ENCODE measurements at regions not wholly inside any gene's neighbourhood (a gene's known extent, or its start where the extent isn't known, plus 50 kb on each side); places are given as distances from the start of the nearest gene placed in this dataset.

- Mint-ChIP-seq H3K4me3 (no peak overlapping the region), H3K27me3 (peaks cover 9 to 51% (median 37%) of the 10 kb centered on the region in 5 donors), H3K27ac (no peak overlapping the region), H3K4me1 (peaks cover 0 to 1% (median 0%) of the 10 kb centered on the region in 7 donors), H3K36me3 (no peaks in the 10 kb centered on the region), H3K9me3 (peaks cover 0 to 30% (median 8%) of the 10 kb centered on the region in 11 donors)
- no peak for DNase-seq
- H3K36me3 ChIP-seq (ENCODE audit: control insufficient read depth in 2 of 3, insufficient read depth in 3 of 3, low read length in 3 of 3) = no peaks in the 10 kb centered on the region
- H3K4me1 ChIP-seq (ENCODE audit: control insufficient read depth in 2 of 2, insufficient read depth in 2 of 2, low read length in 2 of 2) = no peaks in the 10 kb centered on the region
- no peaks in the 10 kb centered on the region for H3K9me3 ChIP-seq (ENCODE audit: control insufficient read depth in 2 of 3, low read length in 3 of 3)
- POLR2A ChIA-PET = no interaction called here
- intact Hi-C loops (cut with micrococcal nuclease) = no loop called here
- no peak overlapping the region for H3K4me3 ChIP-seq (ENCODE audit: low read length)
- ATAC-seq = no peak
- no peaks in the 10 kb centered on the region for H3K27me3 ChIP-seq (ENCODE audit: control insufficient read depth in 2 of 2, insufficient read depth in 2 of 2, low read length in 2 of 2)
- CTCF ChIA-PET = no interaction called here
- H3K27ac ChIP-seq (ENCODE audit: low read depth, low read length) = no peak overlapping the region
Observed at GRCh38 chr10:120069700-120070099, 177.2 kb downstream of the SEC23IP start.

- POLR2A ChIA-PET = no interaction called here
Observed at GRCh38 chr10:120075349-120075748, 182.8 kb downstream of the SEC23IP start.

GRCh38 chr10:120076996-120077706 lies 184.6 kb downstream of the SEC23IP start:
- no peaks in the 10 kb centered on the region for H3K36me3 ChIP-seq (ENCODE audit: control insufficient read depth in 2 of 3, insufficient read depth in 3 of 3, low read length in 3 of 3)
- DNase-seq (no peak), ATAC-seq (no peak)
- CTCF ChIA-PET = no interaction called here
- no peaks in the 10 kb centered on the region for H3K27me3 ChIP-seq (ENCODE audit: control insufficient read depth in 2 of 2, insufficient read depth in 2 of 2, low read length in 2 of 2)
- H3K9me3 ChIP-seq (ENCODE audit: control insufficient read depth in 2 of 3, low read length in 3 of 3) = no peaks in the 10 kb centered on the region
- H3K27ac Mint-ChIP-seq = no peak overlapping the region
- no peak overlapping the region for H3K4me3 Mint-ChIP-seq
- peaks cover 0 to 3% (median 0%) of the 10 kb centered on the region in 5 donors for H3K36me3 Mint-ChIP-seq
- H3K4me3 ChIP-seq (ENCODE audit: low read length) = no peak overlapping the region
- intact Hi-C loops (cut with micrococcal nuclease) = no loop called here
- no peaks in the 10 kb centered on the region for H3K4me1 Mint-ChIP-seq
- peaks cover 0 to 9% (median 4%) of the 10 kb centered on the region in 11 donors for H3K9me3 Mint-ChIP-seq
- H3K27ac ChIP-seq (ENCODE audit: low read depth, low read length) = no peak overlapping the region
- no peaks in the 10 kb centered on the region for H3K4me1 ChIP-seq (ENCODE audit: control insufficient read depth in 2 of 2, insufficient read depth in 2 of 2, low read length in 2 of 2)
- H3K27me3 Mint-ChIP-seq = peaks cover 14 to 59% (median 39%) of the 10 kb centered on the region in 5 donors
- POLR2A ChIA-PET = no interaction called here

More at GRCh38 chr10:120075349-120075748, 182.8 kb downstream of the SEC23IP start:
- Histone ChIP-seq H3K27me3 (ENCODE audit: control insufficient read depth in 2 of 2, insufficient read depth in 2 of 2, low read length in 2 of 2) (no peaks in the 10 kb centered on the region), H3K36me3 (ENCODE audit: control insufficient read depth in 2 of 3, insufficient read depth in 3 of 3, low read length in 3 of 3) (no peaks in the 10 kb centered on the region), H3K4me3 (ENCODE audit: low read length) (no peak overlapping the region), H3K27ac (ENCODE audit: low read depth, low read length) (no peak overlapping the region), H3K4me1 (ENCODE audit: control insufficient read depth in 2 of 2, insufficient read depth in 2 of 2, low read length in 2 of 2) (no peaks in the 10 kb centered on the region), H3K9me3 (ENCODE audit: control insufficient read depth in 2 of 3, low read length in 3 of 3) (no peaks in the 10 kb centered on the region)
- intact Hi-C loops (cut with micrococcal nuclease) = no loop called here
- Mint-ChIP-seq H3K27me3 (peaks cover 14 to 64% (median 39%) of the 10 kb centered on the region in 5 donors), H3K4me1 (no peaks in the 10 kb centered on the region), H3K36me3 (peaks cover 0 to 3% (median 0%) of the 10 kb centered on the region in 5 donors), H3K4me3 (no peak overlapping the region), H3K9me3 (peaks cover 0 to 12% (median 5%) of the 10 kb centered on the region in 11 donors), H3K27ac (no peak overlapping the region)
- ATAC-seq (no peak), DNase-seq (no peak)
- CTCF ChIA-PET = no interaction called here

- Histone ChIP-seq H3K36me3 (ENCODE audit: control insufficient read depth in 2 of 3, insufficient read depth in 3 of 3, low read length in 3 of 3) (no peaks in the 10 kb centered on the region), H3K9me3 (ENCODE audit: control insufficient read depth in 2 of 3, low read length in 3 of 3) (no peaks in the 10 kb centered on the region), H3K27ac (ENCODE audit: low read depth, low read length) (no peak overlapping the region), H3K27me3 (ENCODE audit: control insufficient read depth in 2 of 2, insufficient read depth in 2 of 2, low read length in 2 of 2) (no peaks in the 10 kb centered on the region), H3K4me3 (ENCODE audit: low read length) (no peak overlapping the region), H3K4me1 (ENCODE audit: control insufficient read depth in 2 of 2, insufficient read depth in 2 of 2, low read length in 2 of 2) (no peaks in the 10 kb centered on the region)
- ATAC-seq (no peak), DNase-seq (no peak)
- peaks cover 0 to 3% (median 0%) of the 10 kb centered on the region in 5 donors for H3K36me3 Mint-ChIP-seq
- intact Hi-C loops (cut with micrococcal nuclease) = no loop called here
- no peaks in the 10 kb centered on the region for H3K4me1 Mint-ChIP-seq
- no peak overlapping the region for H3K27ac Mint-ChIP-seq
- H3K9me3 Mint-ChIP-seq = peaks cover 0 to 13% (median 4%) of the 10 kb centered on the region in 11 donors
- CTCF ChIA-PET = no interaction called here
- POLR2A ChIA-PET = no interaction called here
- no peak overlapping the region for H3K4me3 Mint-ChIP-seq
- H3K27me3 Mint-ChIP-seq = peaks cover 14 to 60% (median 39%) of the 10 kb centered on the region in 5 donors
Observed at GRCh38 chr10:120077707-120078492, 185.4 kb downstream of the SEC23IP start.

- Histone ChIP-seq H3K4me1 (ENCODE audit: control insufficient read depth in 2 of 2, insufficient read depth in 2 of 2, low read length in 2 of 2) (no peaks in the 10 kb centered on the region), H3K27ac (ENCODE audit: low read depth, low read length) (no peak overlapping the region), H3K9me3 (ENCODE audit: control insufficient read depth in 2 of 3, low read length in 3 of 3) (no peaks in the 10 kb centered on the region), H3K4me3 (ENCODE audit: low read length) (no peak overlapping the region), H3K27me3 (ENCODE audit: control insufficient read depth in 2 of 2, insufficient read depth in 2 of 2, low read length in 2 of 2) (no peaks in the 10 kb centered on the region), H3K36me3 (ENCODE audit: control insufficient read depth in 2 of 3, insufficient read depth in 3 of 3, low read length in 3 of 3) (no peaks in the 10 kb centered on the region)
- Mint-ChIP-seq H3K4me3 (no peak overlapping the region), H3K27me3 (peaks cover 2 to 57% (median 41%) of the 10 kb centered on the region in 5 donors), H3K27ac (no peak overlapping the region), H3K9me3 (peaks cover 0 to 20% (median 4%) of the 10 kb centered on the region in 11 donors), H3K4me1 (no peaks in the 10 kb centered on the region), H3K36me3 (peaks cover 0 to 4% (median 0%) of the 10 kb centered on the region in 5 donors)
- intact Hi-C loops (cut with micrococcal nuclease) = no loop called here
- ChIA-PET POLR2A (no interaction called here), CTCF (no interaction called here)
- ATAC-seq (no peak), DNase-seq (no peak)
Observed at GRCh38 chr10:120085096-120085796, 192.7 kb downstream of the SEC23IP start.

GRCh38 chr10:120086066-120086465 lies 193.5 kb downstream of the SEC23IP start:
- H3K4me3 ChIP-seq (ENCODE audit: low read length) = no peak overlapping the region
- no peaks in the 10 kb centered on the region for H3K27me3 ChIP-seq (ENCODE audit: control insufficient read depth in 2 of 2, insufficient read depth in 2 of 2, low read length in 2 of 2)
- Mint-ChIP-seq H3K36me3 (peaks cover 0 to 4% (median 0%) of the 10 kb centered on the region in 5 donors), H3K4me1 (no peaks in the 10 kb centered on the region), H3K4me3 (no peak overlapping the region), H3K27ac (no peak overlapping the region), H3K9me3 (peaks cover 0 to 20% (median 4%) of the 10 kb centered on the region in 11 donors), H3K27me3 (peaks cover 2 to 55% (median 39%) of the 10 kb centered on the region in 5 donors)
- H3K27ac ChIP-seq (ENCODE audit: low read depth, low read length) = no peak overlapping the region
- CTCF ChIA-PET = no interaction called here
- H3K4me1 ChIP-seq (ENCODE audit: control insufficient read depth in 2 of 2, insufficient read depth in 2 of 2, low read length in 2 of 2) = no peaks in the 10 kb centered on the region
- intact Hi-C loops (cut with micrococcal nuclease) = no loop called here
- DNase-seq = no peak
- H3K9me3 ChIP-seq (ENCODE audit: control insufficient read depth in 2 of 3, low read length in 3 of 3) = no peaks in the 10 kb centered on the region
- POLR2A ChIA-PET = no interaction called here
- H3K36me3 ChIP-seq (ENCODE audit: control insufficient read depth in 2 of 3, insufficient read depth in 3 of 3, low read length in 3 of 3) = no peaks in the 10 kb centered on the region
- no peak for ATAC-seq

Data from naive thymus-derived CD4-positive, alpha-beta T cell (primary cell).